WERI-Rb-1 (cell line): ENCODE measurements at regions not wholly inside any gene's neighbourhood (a gene's known extent, or its start where the extent isn't known, plus 50 kb on each side); places are given as distances from the start of the nearest gene placed in this dataset.
"Not testable (repeated sequence)": the region's sequence is repeated elsewhere in the genome, so short reads cannot be mapped to it uniquely, and the experiment has no call there.

Source experiments
- DNase-seq: peaks from one replicate; pipeline ENCODE4 v3.0.0-alpha.2; 2020
- H3K27ac ChIP-seq: fragments of 250-450 bp; sonication (Bioruptor Pico); 2 replicates; pipeline ENCODE4 v1.5.1; 2020; ENCODE audit warnings: mild to moderate bottlenecking, moderate library complexity
- H3K27me3 ChIP-seq: fragments of 250-450 bp; sonication (Bioruptor Pico); 2 replicates; pipeline ENCODE4 v1.5.1; 2021; ENCODE audit warnings: mild to moderate bottlenecking, low read depth, moderate library complexity; ENCODE audit not compliant: insufficient read depth, severe bottlenecking
- H3K36me3 ChIP-seq: fragments of 250-450 bp; sonication (Bioruptor Pico); 2 replicates; pipeline ENCODE4 v1.5.1; 2020; ENCODE audit warnings: mild to moderate bottlenecking, moderate library complexity
- H3K4me3 ChIP-seq: 2 replicates; pipeline ENCODE4 v1.5.1; 2011; ENCODE audit warnings: low read depth, mild to moderate bottlenecking, control low read depth, low read length
- H3K9me3 ChIP-seq: fragments of 250-450 bp; sonication (Bioruptor Pico); 2 replicates; pipeline ENCODE4 v1.5.1; 2021; ENCODE audit warnings: mild to moderate bottlenecking, moderate library complexity; ENCODE audit not compliant: severe bottlenecking
- CTCF ChIP-seq: IDR thresholded peaks from 2 replicates; pipeline ENCODE4 v1.5.1; 2011; ENCODE audit warnings: low read depth, mild to moderate bottlenecking, control low read depth, inconsistent platforms, low read length

GRCh38 chr1:83131692-83131955 lies 867.3 kb downstream of the TTLL7 start:
- no peaks in the 10 kb centered on the region for H3K27me3 ChIP-seq
- no peaks in the 10 kb centered on the region for H3K36me3 ChIP-seq
- H3K9me3 ChIP-seq, result no peaks in the 10 kb centered on the region
- H3K4me3 ChIP-seq, result no peak overlapping the region
- TF ChIP-seq CTCF, result no peak
- no peak for DNase-seq
- no peak overlapping the region for H3K27ac ChIP-seq

- DNase-seq, result no peak
- no peak overlapping the region for H3K27ac ChIP-seq
- H3K36me3 ChIP-seq, result no peaks in the 10 kb centered on the region
- H3K27me3 ChIP-seq, result no peaks in the 10 kb centered on the region
- TF ChIP-seq CTCF, result no peak
- H3K4me3 ChIP-seq, result no peak overlapping the region
- H3K9me3 ChIP-seq, result no peaks in the 10 kb centered on the region
These were observed 867.8 kb downstream of the TTLL7 start for GRCh38 chr1:83130886-83131691.

- DNase-seq, result no peak
- no peak for TF ChIP-seq CTCF
- H3K36me3 ChIP-seq, result no peaks in the 10 kb centered on the region
- no peak overlapping the region for H3K27ac ChIP-seq
- no peaks in the 10 kb centered on the region for H3K9me3 ChIP-seq
- no peaks in the 10 kb centered on the region for H3K27me3 ChIP-seq
- H3K4me3 ChIP-seq, result no peak overlapping the region
These were observed 869.8 kb downstream of the TTLL7 start for GRCh38 chr1:83129107-83129506.

GRCh38 chr1:83125456-83125855 lies 873.5 kb downstream of the TTLL7 start:
- Histone ChIP-seq H3K27me3 (no peaks in the 10 kb centered on the region), H3K36me3 (no peaks in the 10 kb centered on the region), H3K27ac (no peak overlapping the region), H3K9me3 (no peaks in the 10 kb centered on the region), H3K4me3 (no peak overlapping the region)
- no peak for DNase-seq
- TF ChIP-seq CTCF, result no peak

- Histone ChIP-seq H3K36me3 (no peaks in the 10 kb centered on the region), H3K27me3 (no peaks in the 10 kb centered on the region), H3K9me3 (no peaks in the 10 kb centered on the region), H3K4me3 (no peak overlapping the region), H3K27ac (no peak overlapping the region)
- no peak for DNase-seq
- no peak for TF ChIP-seq CTCF
These were observed 875.9 kb downstream of the TTLL7 start for GRCh38 chr1:83123019-83123418.

- no peak for DNase-seq
- Histone ChIP-seq H3K4me3 (no peak overlapping the region), H3K27ac (no peak overlapping the region), H3K27me3 (no peaks in the 10 kb centered on the region), H3K9me3 (no peaks in the 10 kb centered on the region), H3K36me3 (no peaks in the 10 kb centered on the region)
- TF ChIP-seq CTCF, result no peak
These were observed 880.5 kb downstream of the TTLL7 start for GRCh38 chr1:83118472-83118871.

- H3K36me3 ChIP-seq, DNase-seq, H3K27ac ChIP-seq, H3K27me3 ChIP-seq, H3K4me3 ChIP-seq, H3K9me3 ChIP-seq: not testable (repeated sequence)
These were observed 881.9 kb downstream of the TTLL7 start for GRCh38 chr1:83117030-83117429.
